Right lobe of liver (tissue), 6 donors: ENCODE measurements at regions not wholly inside any gene's neighbourhood (a gene's known extent, or its start where the extent isn't known, plus 50 kb on each side); places are given as distances from the start of the nearest gene placed in this dataset.

Source experiments
- ATAC-seq, 4 donors: fragments of 200-7000 bp; cut with Tn5 transposase; one replicate each; pipeline ENCODE4 v1.9.1; 2020; ENCODE audit warnings: mild to moderate bottlenecking in 4 of 4, moderate library complexity in 4 of 4
- DNase-seq, 3 donors: peaks; one replicate each; pipeline ENCODE4 v3.0.0-alpha.2; 2020
- H3K27ac ChIP-seq, 3 donors: fragments of 200-600 bp; one replicate each; pipeline ENCODE4 v1.8.0; 2022
- H3K27me3 ChIP-seq, 2 donors: fragments of 200-600 bp; one replicate each; pipeline ENCODE4 v1.8.0; 2022
- H3K36me3 ChIP-seq, 4 donors: fragments of 200-600 bp; sonication (generic) in 1 of 4; one replicate each; pipeline versions ENCODE4 v1.5.1 to v1.8.0; 2017 to 2022; ENCODE audit warnings: control low read depth in 1 of 4
- H3K4me1 ChIP-seq, 4 donors: fragments of 200-600 bp; sonication (generic) in 1 of 4; one replicate each; pipeline versions ENCODE4 v1.5.1 to v1.8.0; 2017 to 2022; ENCODE audit warnings: control low read depth in 1 of 4
- H3K4me3 ChIP-seq, 3 donors: fragments of 200-600 bp; one replicate each; pipeline ENCODE4 v1.8.0; 2022
- H3K9me3 ChIP-seq, 4 donors: fragments of 200-600 bp; sonication (generic) in 1 of 4; one replicate each; pipeline versions ENCODE4 v1.5.1 to v1.8.0; 2017 to 2022; ENCODE audit warnings: control low read depth in 1 of 4
- CTCF ChIP-seq, 4 donors: fragments of 200-600 bp in 3 of 4; fragments of 450-650 bp in 1 of 4; IDR thresholded peaks; one replicate each; pipeline versions ENCODE4 v1.5.1 to v1.8.0; 2016 to 2022; ENCODE audit warnings: antibody characterized with exemption in 4 of 4, mild to moderate bottlenecking in 2 of 4
- POLR2A ChIP-seq: fragments of 450-650 bp; IDR thresholded peaks from one replicate; pipeline ENCODE4 v1.6.1; 2017; ENCODE audit warnings: antibody characterized with exemption, mild to moderate bottlenecking
- WGBS: methylation state at CpG from one replicate; pipeline ENCODE4 v1.1.6; 2018; ENCODE audit warnings: low coverage, low lambda C conversion rate; ENCODE audit not compliant: insufficient coverage; ENCODE audit errors: missing lambda C conversion rate; 5-methylcytosine and 5-hydroxymethylcytosine counted together
- intact Hi-C, 2 donors: fragments of 100-400 bp; cut with DNase I; formaldehyde crosslinking; loops; one replicate each; pipeline versions ENCODE4 v1.11.2 to v1.14.1; 2022
- donor health status: DM: no; HTN: yes; CAD: no.
- donor health status: DM: no; HTN: no; CAD: no.
- donor health status: DM: no; HTN: no; CAD: no.
- donor health status: DM: no; HTN: yes; CAD: no.
- donor health status: DM: no; HTN: yes; CAD: no.

DNA sequence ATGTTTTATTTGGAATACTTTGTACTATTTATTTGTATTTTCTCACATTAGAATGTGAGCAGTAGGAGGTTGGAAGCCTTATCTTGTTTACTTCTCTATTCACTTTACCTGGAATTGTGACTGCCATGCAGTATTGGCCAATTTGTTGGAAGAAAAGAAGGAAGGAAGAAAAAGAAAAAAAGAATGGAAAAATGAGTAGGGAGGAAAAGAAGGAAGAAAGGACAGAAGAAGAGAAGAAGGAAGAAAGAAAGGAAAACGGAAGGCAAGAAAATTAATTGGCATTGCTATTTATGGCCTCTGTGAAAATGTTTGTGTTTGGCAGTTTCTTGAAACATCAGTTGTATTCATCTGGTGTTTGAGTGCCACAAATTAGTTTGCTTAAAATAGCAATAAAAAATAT is 575.2 kb upstream of the ZNF608 start:
- intact Hi-C loops, result no loop called here
- no peaks in the 10 kb centered on the region for H3K9me3 ChIP-seq
- DNase-seq (no peak), ATAC-seq (no peak)
- H3K27ac ChIP-seq, result no peak overlapping the region
- no peaks in the 10 kb centered on the region for H3K4me1 ChIP-seq
- 100% methylated on average over 1 of the region's 1 CpG for WGBS
- no peaks in the 10 kb centered on the region for H3K27me3 ChIP-seq
- H3K36me3 ChIP-seq, result no peaks in the 10 kb centered on the region
- H3K4me3 ChIP-seq, result no peak overlapping the region
- no peak for TF ChIP-seq CTCF (IDR thresholded peaks at IDR 0.05)
- TF ChIP-seq POLR2A, result no peak

DNA sequence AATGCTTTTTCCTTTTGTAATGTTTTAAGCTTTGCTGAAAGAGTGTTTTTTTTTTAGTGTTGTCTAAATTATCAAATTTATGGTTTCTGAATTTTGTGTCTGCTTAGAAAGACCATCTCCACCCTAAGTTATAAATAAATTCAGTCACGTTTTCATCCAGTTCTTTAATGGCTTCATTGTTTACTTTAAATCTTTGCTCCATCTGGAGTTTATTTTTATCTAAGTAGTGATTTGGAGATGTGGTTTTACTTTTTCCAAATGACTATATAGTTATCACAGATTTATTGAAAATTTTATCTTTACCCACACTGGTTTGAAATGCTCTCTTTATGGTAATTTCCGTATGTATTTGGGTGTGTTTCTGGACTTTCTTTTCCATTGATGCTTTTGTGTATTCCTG is 577.2 kb upstream of the ZNF608 start:
- no peak overlapping the region for H3K27ac ChIP-seq
- 33% methylated on average over 2 of the region's 2 CpGs for WGBS
- no peak overlapping the region for H3K4me3 ChIP-seq
- intact Hi-C loops, result no loop called here
- DNase-seq (no peak), ATAC-seq (no peak)
- no peaks in the 10 kb centered on the region for H3K9me3 ChIP-seq
- no peaks in the 10 kb centered on the region for H3K36me3 ChIP-seq
- TF ChIP-seq POLR2A (no peak), CTCF (IDR thresholded peaks at IDR 0.05) (no peak)
- no peaks in the 10 kb centered on the region for H3K4me1 ChIP-seq
- H3K27me3 ChIP-seq, result no peaks in the 10 kb centered on the region

GRCh38 chr5:125325488-125326149 is 579.2 kb upstream of the ZNF608 start:
- ATAC-seq, result no peak
- Histone ChIP-seq H3K36me3 (no peaks in the 10 kb centered on the region), H3K4me1 (no peaks in the 10 kb centered on the region), H3K27me3 (no peaks in the 10 kb centered on the region), H3K4me3 (no peak overlapping the region), H3K27ac (no peak overlapping the region), H3K9me3 (no peaks in the 10 kb centered on the region)
- 52% methylated on average over 4 of the region's 4 CpGs for WGBS
- intact Hi-C loops, result no loop called here
- no peak for DNase-seq
- no peak for TF ChIP-seq POLR2A
- TF ChIP-seq CTCF (IDR thresholded peaks at IDR 0.05), result no peak

DNA sequence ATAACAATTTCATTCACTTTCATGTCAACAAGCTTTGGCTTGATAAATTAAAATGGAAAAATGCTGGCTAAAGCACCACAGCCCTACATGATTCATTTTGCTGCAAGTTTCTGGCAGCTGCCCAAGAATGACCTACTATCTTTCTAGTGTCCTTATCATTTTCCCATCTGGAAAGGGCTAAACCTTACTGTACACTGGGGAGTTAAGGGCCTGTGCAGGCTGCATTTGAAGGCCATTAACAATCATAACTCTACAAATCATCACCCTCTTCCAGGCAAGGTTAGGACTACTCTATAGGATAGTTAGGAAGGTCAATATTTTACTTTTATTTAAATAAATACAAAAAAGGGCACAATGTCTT is 579.7 kb upstream of the ZNF608 start:
- intact Hi-C loops, result no loop called here
- H3K27ac ChIP-seq, result no peak overlapping the region
- TF ChIP-seq CTCF (IDR thresholded peaks at IDR 0.05) (no peak), POLR2A (no peak)
- ATAC-seq, result peak in 2 of 4 donors; percentile 43 to 83
- no peak overlapping the region for H3K4me3 ChIP-seq
- peak in 1 of 3 donors; percentile 26 for DNase-seq
- no peaks in the 10 kb centered on the region for H3K4me1 ChIP-seq
- H3K9me3 ChIP-seq, result no peaks in the 10 kb centered on the region
- no peaks in the 10 kb centered on the region for H3K27me3 ChIP-seq
- H3K36me3 ChIP-seq, result no peaks in the 10 kb centered on the region

DNA sequence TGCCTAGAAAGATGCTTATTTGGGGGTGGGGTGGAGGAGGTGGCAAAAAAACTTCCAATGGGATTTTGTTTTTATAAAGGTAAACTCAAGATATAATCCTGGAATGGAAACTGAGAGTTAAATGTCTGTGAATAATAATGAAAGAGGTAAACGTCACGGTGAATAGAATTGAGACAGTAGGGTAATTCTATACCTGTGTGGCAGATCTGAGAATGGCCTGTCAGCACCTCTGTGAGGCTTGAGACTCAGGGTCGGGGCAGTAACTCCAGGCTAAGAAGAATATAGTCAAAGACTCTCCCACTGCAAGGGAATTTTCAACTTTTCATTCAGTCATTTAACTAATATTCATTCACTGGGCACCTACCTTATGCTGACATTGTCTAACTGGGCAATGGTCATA is 581.2 kb upstream of the ZNF608 start:
- H3K4me1 ChIP-seq, result no peaks in the 10 kb centered on the region
- intact Hi-C loops, result no loop called here
- H3K27me3 ChIP-seq, result no peaks in the 10 kb centered on the region
- H3K9me3 ChIP-seq, result no peaks in the 10 kb centered on the region
- 80% methylated on average over 2 of the region's 3 CpGs for WGBS
- TF ChIP-seq POLR2A, result no peak
- H3K36me3 ChIP-seq, result no peaks in the 10 kb centered on the region
- ATAC-seq (no peak), DNase-seq (no peak)
- no peak overlapping the region for H3K27ac ChIP-seq
- no peak overlapping the region for H3K4me3 ChIP-seq
